ENCODE measurements at regions not wholly inside any gene's neighbourhood (a gene's known extent, or its start where the extent isn't known, plus 50 kb on each side); places are given as distances from the start of the nearest gene placed in this dataset.

DNA sequence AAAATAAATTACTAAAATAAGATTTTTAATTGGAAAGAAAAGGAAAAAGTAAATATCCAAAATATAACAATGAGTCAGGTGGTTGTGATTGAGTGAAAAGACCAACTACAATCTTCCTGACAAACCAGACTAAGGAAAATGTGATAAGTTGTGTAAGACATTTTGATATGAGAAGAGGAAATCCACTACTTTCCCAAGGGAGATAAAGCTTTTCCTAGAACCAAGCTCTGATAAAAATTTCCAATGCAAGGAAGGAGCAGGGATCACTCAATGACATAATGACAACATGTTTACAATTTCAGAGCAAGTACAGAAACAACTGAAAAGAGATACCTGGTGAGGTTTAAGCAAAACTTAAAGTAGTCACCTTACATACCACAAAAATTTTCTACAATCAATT, 305.1 kb upstream of the RASGEF1B start:
- no peak for DNase-seq (ENCODE audit: low read depth, low spot score)
- Histone ChIP-seq H3K27ac (ENCODE audit: low read depth, low read length) (no peak overlapping the region), H3K27me3 (ENCODE audit: control insufficient read depth, insufficient read depth, low read length) (no peaks in the 10 kb centered on the region), H3K4me3 (ENCODE audit: low read depth, low read length) (no peak overlapping the region), H3K9me3 (ENCODE audit: control insufficient read depth, insufficient read depth, low read length) (no peaks in the 10 kb centered on the region)
- CTCF ChIA-PET, result no interaction called here
- TF ChIP-seq, protein P1, sequence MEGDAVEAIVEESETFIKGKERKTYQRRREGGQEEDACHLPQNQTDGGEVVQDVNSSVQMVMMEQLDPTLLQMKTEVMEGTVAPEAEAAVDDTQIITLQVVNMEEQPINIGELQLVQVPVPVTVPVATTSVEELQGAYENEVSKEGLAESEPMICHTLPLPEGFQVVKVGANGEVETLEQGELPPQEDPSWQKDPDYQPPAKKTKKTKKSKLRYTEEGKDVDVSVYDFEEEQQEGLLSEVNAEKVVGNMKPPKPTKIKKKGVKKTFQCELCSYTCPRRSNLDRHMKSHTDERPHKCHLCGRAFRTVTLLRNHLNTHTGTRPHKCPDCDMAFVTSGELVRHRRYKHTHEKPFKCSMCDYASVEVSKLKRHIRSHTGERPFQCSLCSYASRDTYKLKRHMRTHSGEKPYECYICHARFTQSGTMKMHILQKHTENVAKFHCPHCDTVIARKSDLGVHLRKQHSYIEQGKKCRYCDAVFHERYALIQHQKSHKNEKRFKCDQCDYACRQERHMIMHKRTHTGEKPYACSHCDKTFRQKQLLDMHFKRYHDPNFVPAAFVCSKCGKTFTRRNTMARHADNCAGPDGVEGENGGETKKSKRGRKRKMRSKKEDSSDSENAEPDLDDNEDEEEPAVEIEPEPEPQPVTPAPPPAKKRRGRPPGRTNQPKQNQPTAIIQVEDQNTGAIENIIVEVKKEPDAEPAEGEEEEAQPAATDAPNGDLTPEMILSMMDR (IDR thresholded peaks at IDR 0.05; ENCODE audit: low read depth, low read length), result no peak
- POLR2A ChIA-PET, result no interaction called here

DNA sequence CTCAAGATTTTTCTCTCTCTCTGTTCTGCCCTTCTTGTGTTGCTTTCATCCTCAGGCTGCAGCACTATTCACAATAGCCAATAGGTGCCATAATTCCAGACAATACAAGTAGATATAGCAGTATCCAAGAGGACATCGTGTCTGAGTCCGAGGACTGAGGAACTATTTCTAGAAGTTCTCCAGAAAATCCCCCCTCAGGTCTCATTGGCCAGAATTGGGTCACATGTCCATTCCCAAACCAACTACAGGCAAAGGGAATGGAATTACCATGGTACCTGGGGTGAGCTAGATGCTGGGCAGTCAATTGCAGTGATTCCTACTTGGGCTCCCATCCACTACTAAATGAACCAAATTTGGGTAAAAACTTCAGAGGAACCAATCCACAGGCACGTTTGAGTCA, 301.9 kb upstream of the RASGEF1B start:
- POLR2A ChIA-PET, result no interaction called here
- H3K4me3 ChIP-seq (ENCODE audit: low read depth, low read length), result no peak overlapping the region
- CTCF ChIA-PET, result no interaction called here
- TF ChIP-seq, protein P1 (IDR thresholded peaks at IDR 0.05; ENCODE audit: low read depth, low read length), result no peak
- no peaks in the 10 kb centered on the region for H3K9me3 ChIP-seq (ENCODE audit: control insufficient read depth, insufficient read depth, low read length)
- DNase-seq (ENCODE audit: low read depth, low spot score), result no peak
- no peak overlapping the region for H3K27ac ChIP-seq (ENCODE audit: low read depth, low read length)
- H3K27me3 ChIP-seq (ENCODE audit: control insufficient read depth, insufficient read depth, low read length), result no peaks in the 10 kb centered on the region

DNA sequence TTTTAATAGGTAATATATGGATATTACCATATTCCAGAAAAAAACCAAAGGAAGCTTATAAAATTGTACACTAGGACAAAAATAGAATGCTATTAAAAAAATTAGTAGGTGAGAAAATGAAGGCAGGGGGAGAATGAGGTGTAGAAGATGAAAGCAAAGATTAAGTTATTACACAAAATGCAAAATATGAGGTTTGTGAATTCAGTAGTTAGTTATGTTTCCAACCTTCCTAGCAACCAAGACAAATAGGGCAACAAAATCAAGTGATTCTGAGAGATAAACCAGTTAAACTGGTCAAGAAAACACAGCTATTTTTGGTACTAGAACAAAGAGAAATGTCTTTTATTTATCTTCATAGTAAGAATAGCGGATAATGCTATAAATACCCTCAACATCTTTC, 300.0 kb upstream of the RASGEF1B start:
- Histone ChIP-seq H3K27ac (ENCODE audit: low read depth, low read length) (no peak overlapping the region), H3K9me3 (ENCODE audit: control insufficient read depth, insufficient read depth, low read length) (no peaks in the 10 kb centered on the region), H3K4me3 (ENCODE audit: low read depth, low read length) (no peak overlapping the region), H3K27me3 (ENCODE audit: control insufficient read depth, insufficient read depth, low read length) (no peaks in the 10 kb centered on the region)
- TF ChIP-seq, protein P1 (IDR thresholded peaks at IDR 0.05; ENCODE audit: low read depth, low read length), result no peak
- ChIA-PET POLR2A (no interaction called here), CTCF (no interaction called here)
- DNase-seq (ENCODE audit: low read depth, low spot score), result no peak

DNA sequence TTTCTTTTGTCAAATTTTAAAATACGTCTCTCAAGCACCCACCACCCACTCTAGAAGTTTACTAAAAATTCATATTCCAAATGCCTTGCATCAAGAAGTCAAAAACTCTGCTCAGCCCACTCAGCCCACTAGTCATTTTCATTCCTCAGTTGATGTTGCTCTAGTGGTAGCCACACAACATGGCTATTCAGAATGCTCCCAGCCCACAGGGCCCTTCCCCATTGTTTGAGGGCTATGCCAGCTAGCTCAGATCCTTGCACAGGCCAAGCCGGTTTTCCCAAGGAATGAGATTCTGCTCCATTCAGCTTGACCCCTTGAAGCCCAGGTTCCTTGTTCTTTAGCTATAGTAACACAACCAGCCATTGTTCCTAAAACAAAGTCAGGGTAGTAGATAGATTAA, 297.5 kb upstream of the RASGEF1B start:
- Histone ChIP-seq H3K9me3 (ENCODE audit: control insufficient read depth, insufficient read depth, low read length) (no peaks in the 10 kb centered on the region), H3K27me3 (ENCODE audit: control insufficient read depth, insufficient read depth, low read length) (no peaks in the 10 kb centered on the region), H3K27ac (ENCODE audit: low read depth, low read length) (no peak overlapping the region), H3K4me3 (ENCODE audit: low read depth, low read length) (no peak overlapping the region)
- TF ChIP-seq, protein P1 (IDR thresholded peaks at IDR 0.05; ENCODE audit: low read depth, low read length), result no peak
- ChIA-PET CTCF (no interaction called here), POLR2A (no interaction called here)
- no peak for DNase-seq (ENCODE audit: low read depth, low spot score)

DNA sequence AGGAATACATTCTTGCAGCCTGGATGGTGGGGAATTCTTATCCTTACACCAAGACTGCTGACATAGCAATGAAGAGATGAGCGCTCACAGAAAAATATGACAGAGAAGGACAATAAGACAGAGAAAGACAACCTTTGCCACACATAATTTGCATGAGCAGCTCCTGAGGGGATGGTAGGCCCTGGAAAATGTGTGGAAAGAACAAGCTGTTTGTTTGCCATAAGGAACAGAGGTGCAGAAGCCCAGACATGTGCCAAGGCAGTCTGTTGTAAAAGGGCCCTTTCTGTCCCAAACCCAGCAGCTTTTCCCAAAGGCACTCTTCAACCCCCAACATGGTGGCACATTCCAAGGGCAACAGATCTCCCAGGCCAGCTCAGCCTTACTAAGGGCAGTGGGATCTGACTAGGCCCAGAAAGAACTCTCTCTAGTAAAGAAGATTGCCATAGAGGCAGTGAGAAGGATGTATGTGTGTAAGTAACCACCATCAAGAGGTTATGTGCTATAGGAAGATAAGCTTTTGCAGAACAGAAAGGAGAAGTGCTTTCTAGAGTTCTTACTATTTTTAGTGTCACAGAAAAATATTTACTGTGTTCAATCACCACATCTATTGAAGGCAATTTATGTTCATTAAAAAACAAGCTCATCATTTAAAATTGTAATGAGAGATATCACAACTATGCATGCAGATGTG, 287.0 kb upstream of the RASGEF1B start:
- TF ChIP-seq, protein P1 (IDR thresholded peaks at IDR 0.05; ENCODE audit: low read depth, low read length), result no peak
- Histone ChIP-seq H3K27me3 (ENCODE audit: control insufficient read depth, insufficient read depth, low read length) (no peaks in the 10 kb centered on the region), H3K27ac (ENCODE audit: low read depth, low read length) (no peak overlapping the region), H3K4me3 (ENCODE audit: low read depth, low read length) (no peak overlapping the region), H3K9me3 (ENCODE audit: control insufficient read depth, insufficient read depth, low read length) (no peaks in the 10 kb centered on the region)
- ChIA-PET CTCF (no interaction called here), POLR2A (no interaction called here)
- DNase-seq (ENCODE audit: low read depth, low spot score), result no peak
